ENCODE measurements at regions not wholly inside any gene's neighbourhood (a gene's known extent, or its start where the extent isn't known, plus 50 kb on each side); places are given as distances from the start of the nearest gene placed in this dataset.

DNA sequence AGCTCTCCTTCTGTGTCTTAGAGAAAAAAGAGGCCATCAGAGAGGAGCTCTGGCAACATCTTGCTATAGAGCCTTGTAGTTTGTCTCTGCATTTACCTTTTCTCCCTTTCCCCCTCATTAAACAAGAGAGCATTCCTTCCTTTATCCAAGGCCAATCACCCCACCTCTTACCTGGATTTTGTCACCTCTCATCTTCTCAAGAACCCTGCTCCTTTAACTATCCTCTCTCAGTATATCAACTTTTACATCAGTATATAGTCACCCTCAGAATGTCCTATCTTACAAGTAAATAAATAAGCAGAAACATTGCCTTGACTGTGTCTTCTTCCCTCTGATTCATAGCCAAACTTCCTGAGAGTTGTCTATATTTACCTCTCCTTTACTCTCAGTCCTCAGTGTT is 105.0 kb upstream of the SLC38A2 start:
- TF ChIP-seq CTCF (IDR thresholded peaks at IDR 0.05) (no peak), ZFX (IDR thresholded peaks at IDR 0.05; ENCODE audit: borderline replicate concordance) (no peak)
